ENCODE measurements at regions not wholly inside any gene's neighbourhood (a gene's known extent, or its start where the extent isn't known, plus 50 kb on each side); places are given as distances from the start of the nearest gene placed in this dataset.

DNA sequence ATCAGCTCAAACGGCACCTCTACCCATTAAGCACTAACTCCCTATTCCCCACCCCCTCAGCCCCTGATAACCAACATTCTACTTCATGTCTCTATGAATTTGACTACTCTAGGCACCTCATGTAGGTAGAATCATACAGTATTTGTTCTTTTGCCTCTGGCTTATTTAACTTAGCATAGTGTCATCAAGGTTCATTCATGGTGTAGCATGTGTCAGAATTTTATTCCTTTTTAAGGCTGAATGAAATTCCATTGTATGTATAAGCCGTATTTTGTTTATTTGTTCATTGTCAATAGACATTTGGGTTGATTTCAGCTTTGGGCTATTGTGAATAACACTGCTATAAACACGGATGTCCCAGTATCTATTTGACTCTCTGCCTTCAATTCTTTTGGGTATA lies 794.9 kb upstream of the SOX9 start:
- Mint-ChIP-seq H3K36me3 (no peaks in the 10 kb centered on the region), H3K27ac (no peak overlapping the region), H3K4me3 (no peak overlapping the region), H3K4me1 (no peaks in the 10 kb centered on the region), H3K27me3 (no peaks in the 10 kb centered on the region), H3K9me3 (peaks cover 9% of the 10 kb centered on the region)
- no peak for ATAC-seq (ENCODE audit: low read depth)
- no peak for DNase-seq (ENCODE audit: low spot score in 2 of 2)

DNA sequence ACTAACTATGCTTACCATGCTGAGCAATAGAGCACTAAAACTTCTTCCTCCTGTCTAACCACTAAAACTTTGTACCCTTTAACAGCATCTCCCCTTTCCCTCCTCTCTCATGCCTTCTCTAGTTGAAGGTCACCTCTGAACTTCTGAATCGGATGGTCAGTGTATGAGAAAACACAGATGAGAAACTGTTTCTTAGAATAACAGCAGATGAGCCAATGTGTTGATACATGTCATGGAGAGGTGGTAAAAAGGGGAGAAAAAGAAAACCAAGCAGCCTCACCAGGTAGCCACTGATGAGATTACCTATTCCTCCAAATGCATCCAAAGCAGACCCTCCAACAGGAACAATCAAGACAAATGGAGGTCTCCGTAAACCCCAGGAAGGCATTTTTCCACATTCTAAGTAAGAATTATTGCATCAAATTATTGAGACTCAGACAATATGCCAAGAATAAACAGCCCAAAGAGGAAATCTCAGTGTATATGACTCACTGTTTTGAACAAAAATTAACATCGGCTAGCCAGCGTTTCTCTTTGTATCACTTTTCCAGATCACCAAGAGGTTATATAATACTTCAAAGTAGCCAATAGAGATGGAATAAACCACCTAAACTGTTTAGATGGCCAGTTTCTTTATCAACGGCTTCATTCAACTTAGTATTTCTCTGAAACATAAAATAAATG lies 793.3 kb upstream of the SOX9 start:
- ATAC-seq (ENCODE audit: low read depth) (no peak), DNase-seq (ENCODE audit: low spot score in 2 of 2) (no peak)
- H3K4me1 Mint-ChIP-seq: no peaks in the 10 kb centered on the region
- no peak overlapping the region for H3K27ac Mint-ChIP-seq
- no peaks in the 10 kb centered on the region for H3K27me3 Mint-ChIP-seq
- H3K4me3 Mint-ChIP-seq: no peak overlapping the region
- H3K9me3 Mint-ChIP-seq: peaks cover 5% of the 10 kb centered on the region
- no peaks in the 10 kb centered on the region for H3K36me3 Mint-ChIP-seq

DNA sequence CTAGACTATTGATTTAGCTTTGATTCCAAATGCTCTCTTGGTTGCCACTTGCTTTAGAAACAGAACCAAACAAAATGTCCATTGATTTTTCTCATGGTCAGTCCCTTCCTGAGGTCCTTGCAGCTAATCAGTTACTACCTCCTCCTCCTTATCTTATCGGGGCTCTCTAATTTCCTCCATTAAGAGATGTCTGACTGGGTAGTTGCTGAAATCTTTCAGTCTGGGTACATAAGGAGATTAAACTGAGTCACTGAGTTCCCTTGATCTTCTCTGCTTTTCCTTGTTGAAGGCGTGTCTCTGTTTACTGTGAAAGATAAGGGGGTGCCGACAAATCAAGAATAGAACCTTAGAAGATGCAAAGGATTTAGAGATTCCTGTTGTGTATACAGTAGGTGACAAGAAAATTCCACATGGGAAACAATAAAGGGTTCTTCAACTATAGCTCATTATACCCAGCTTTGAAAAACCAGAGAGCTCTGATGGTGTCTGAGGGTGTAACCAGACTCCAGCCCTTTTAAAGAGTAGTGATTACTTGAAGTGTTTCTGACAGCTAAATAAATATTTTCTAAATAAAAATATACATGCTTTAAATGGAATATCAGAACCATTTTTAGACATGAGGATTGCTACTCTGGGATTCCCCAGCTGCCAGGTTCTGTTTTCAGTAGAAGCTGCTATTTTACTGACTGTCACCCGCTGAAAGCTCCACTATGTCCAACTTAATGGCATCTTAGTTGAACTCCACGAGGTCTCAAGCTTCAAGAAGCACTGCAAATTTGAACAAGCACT lies 791.3 kb upstream of the SOX9 start:
- peaks cover 5% of the 10 kb centered on the region for H3K9me3 Mint-ChIP-seq
- H3K27me3 Mint-ChIP-seq: no peaks in the 10 kb centered on the region
- no peaks in the 10 kb centered on the region for H3K36me3 Mint-ChIP-seq
- no peak overlapping the region for H3K27ac Mint-ChIP-seq
- no peak for DNase-seq (ENCODE audit: low spot score in 2 of 2)
- ATAC-seq (ENCODE audit: low read depth): no peak
- no peak overlapping the region for H3K4me3 Mint-ChIP-seq
- H3K4me1 Mint-ChIP-seq: no peaks in the 10 kb centered on the region

DNA sequence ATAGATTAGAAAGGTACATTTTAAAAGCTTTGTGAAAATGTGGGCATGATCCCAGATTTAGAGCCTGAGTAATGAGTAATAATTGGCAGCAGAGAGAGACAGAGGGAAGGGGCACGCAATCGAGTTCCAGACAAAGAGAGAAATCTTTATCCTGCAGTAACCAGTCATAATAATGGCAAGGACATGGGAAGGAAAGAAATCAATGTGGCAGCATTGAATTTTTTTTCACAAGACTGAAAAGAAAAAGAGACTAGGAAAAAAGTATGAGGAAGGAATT lies 790.8 kb upstream of the SOX9 start:
- Mint-ChIP-seq H3K4me1 (no peaks in the 10 kb centered on the region), H3K36me3 (no peaks in the 10 kb centered on the region), H3K9me3 (peaks cover 5% of the 10 kb centered on the region), H3K27ac (no peak overlapping the region), H3K4me3 (no peak overlapping the region), H3K27me3 (no peaks in the 10 kb centered on the region)
- DNase-seq (ENCODE audit: low spot score in 2 of 2) (no peak), ATAC-seq (ENCODE audit: low read depth) (no peak)

DNA sequence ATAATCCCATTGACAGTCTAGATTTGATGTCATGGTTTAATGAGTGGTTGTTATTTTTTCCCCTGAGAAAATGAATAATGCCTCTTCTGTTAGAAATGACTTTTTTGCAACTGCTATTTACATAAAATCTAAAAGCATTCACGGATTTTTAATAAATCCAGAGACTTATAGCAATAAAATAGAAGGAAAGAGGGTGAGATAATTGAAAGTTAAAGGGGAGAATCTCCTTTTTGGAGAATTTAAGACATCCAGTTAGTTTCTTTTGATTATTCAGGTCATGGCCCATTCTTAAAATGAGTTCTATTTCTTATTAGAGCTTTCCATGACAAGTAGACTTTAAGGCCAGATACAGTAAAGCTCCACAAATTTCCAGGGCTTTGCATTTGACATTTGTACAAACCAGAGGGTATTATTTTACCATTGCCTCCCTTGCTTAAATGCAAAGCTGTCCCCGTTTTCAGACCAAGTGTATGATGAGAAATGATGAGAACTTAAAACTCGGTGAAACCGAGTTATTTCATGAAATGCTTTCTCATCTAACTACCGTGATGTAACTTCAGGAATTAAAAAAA lies 789.0 kb upstream of the SOX9 start:
- Mint-ChIP-seq H3K4me3 (no peak overlapping the region), H3K4me1 (no peaks in the 10 kb centered on the region), H3K36me3 (no peaks in the 10 kb centered on the region), H3K27ac (no peak overlapping the region), H3K27me3 (no peaks in the 10 kb centered on the region), H3K9me3 (peaks cover 5% of the 10 kb centered on the region)
- ATAC-seq (ENCODE audit: low read depth): no peak
- DNase-seq (ENCODE audit: low spot score in 2 of 2): no peak

DNA sequence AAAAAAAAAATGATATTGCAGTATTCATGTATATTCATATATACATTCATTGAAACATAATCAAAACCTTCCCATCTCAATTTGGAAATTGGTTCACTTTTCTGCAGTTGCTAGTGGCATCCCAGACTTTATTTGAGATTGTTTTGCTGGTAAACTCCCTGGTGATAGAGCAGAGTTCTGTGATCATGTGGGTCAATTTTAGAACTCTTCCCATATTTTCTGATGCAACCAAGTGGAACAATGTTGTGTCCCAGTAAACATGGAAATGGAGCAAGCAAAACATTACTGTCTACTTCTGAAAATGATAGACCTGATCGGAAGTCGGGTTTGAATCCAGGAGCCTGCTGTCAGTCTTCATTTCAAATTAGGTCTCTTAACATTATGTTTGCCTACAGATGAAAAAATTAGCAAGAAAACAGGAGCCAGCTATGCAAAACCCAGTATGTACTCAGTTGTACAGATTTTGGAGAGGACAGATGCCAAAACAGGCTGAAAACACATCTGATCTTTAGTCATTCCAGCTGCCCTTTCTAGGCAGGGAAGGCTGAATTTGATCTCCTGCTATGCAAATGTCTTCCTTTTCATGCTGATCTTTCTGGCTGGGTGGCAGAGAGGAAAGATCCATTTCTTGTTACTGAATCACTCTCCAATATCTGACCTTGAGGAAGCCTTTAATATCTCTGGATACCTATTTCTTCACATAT lies 786.6 kb upstream of the SOX9 start:
- Mint-ChIP-seq H3K27me3 (no peaks in the 10 kb centered on the region), H3K9me3 (peaks cover 1% of the 10 kb centered on the region), H3K4me1 (no peaks in the 10 kb centered on the region), H3K27ac (no peak overlapping the region), H3K4me3 (no peak overlapping the region), H3K36me3 (no peaks in the 10 kb centered on the region)
- no peak for ATAC-seq (ENCODE audit: low read depth)
- no peak for DNase-seq (ENCODE audit: low spot score in 2 of 2)

DNA sequence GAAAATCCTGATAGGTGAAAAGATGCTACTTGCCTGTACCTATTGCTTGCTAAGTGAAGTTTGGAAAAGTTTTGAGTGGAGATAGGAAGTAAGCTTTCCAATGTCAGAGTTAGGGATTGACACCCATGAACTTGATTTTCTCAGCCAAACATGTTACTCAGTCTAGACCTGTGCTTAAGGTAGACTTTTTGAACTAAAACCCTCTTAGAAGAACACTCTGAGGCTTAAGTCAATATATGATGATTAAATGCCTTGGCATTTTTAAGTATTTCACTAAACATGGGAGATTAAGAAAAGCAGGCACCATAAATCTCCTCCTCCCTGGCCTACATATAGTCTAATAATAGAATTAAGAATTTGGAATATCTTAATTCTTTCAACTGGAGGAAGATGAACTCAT lies 785.6 kb upstream of the SOX9 start:
- DNase-seq (ENCODE audit: low spot score in 2 of 2) (no peak), ATAC-seq (ENCODE audit: low read depth) (no peak)
- Mint-ChIP-seq H3K4me1 (no peaks in the 10 kb centered on the region), H3K36me3 (no peaks in the 10 kb centered on the region), H3K27me3 (no peaks in the 10 kb centered on the region), H3K9me3 (peaks cover 1% of the 10 kb centered on the region), H3K27ac (no peak overlapping the region), H3K4me3 (no peak overlapping the region)

DNA sequence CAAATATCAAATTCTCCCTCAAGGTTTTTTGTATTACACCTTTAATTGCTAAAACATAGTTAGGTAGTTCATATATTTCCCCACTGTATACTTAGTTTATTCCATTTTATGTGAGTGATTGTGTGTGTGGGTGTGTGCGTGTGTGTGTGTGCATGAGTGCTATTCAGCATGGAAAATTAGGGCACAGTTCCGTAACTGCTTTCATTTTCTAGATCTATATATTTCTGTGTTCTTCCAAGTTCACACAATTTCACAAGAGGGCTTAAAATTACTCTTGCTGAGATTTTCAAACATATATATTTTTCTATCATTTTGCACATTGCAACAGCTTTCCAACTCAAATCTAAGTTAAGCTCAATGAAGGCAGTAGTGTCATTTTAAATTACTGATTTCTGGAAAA lies 782.9 kb upstream of the SOX9 start:
- DNase-seq (ENCODE audit: low spot score in 2 of 2) (no peak), ATAC-seq (ENCODE audit: low read depth) (no peak)
- Mint-ChIP-seq H3K4me1 (no peaks in the 10 kb centered on the region), H3K27ac (no peak overlapping the region), H3K4me3 (no peak overlapping the region), H3K27me3 (no peaks in the 10 kb centered on the region), H3K36me3 (no peaks in the 10 kb centered on the region), H3K9me3 (peaks cover 1% of the 10 kb centered on the region)

DNA sequence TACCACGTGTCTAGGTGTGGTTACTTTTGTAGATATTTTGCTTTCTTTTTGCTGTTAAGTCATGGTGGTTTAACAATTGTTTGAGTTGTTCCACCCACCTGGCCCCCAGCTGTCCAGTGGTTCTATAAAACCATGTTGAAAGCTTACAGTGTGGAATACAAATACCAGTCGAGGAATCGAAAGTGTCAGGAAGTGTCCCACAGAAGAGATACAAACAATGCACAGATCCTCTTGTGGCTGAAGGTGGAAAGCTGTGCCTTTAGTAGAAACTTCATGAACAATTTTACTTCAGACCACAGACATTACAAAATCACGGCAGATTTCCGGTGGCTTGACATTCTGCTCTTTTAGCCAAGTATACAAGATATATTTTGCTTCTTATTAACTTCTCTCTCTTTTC lies 782.4 kb upstream of the SOX9 start:
- no peaks in the 10 kb centered on the region for H3K27me3 Mint-ChIP-seq
- no peak overlapping the region for H3K4me3 Mint-ChIP-seq

DNA sequence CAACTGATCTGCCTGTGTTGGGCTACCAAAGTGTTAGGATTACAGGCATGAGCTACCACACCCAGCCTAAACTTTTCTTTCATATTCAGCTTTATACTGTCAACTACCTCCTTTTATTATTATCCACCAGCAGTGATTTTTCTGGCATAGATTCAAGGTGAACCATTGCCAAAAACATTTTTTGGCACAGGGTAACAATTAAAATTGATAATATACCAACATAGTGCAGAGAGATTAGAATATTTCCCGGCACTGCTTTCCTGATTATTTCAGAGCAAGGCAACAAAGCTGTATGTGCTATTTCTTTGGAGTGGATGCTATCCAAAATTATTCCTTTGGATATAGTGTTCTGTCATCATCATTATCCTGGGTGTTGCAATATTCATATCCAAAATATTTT lies 781.6 kb upstream of the SOX9 start:
- H3K27me3 Mint-ChIP-seq: no peaks in the 10 kb centered on the region
- H3K4me1 Mint-ChIP-seq: no peaks in the 10 kb centered on the region
- no peak overlapping the region for H3K4me3 Mint-ChIP-seq

More for the DNA sequence above, 782.4 kb upstream of the SOX9 start:
- ATAC-seq (ENCODE audit: low read depth) (no peak), DNase-seq (ENCODE audit: low spot score in 2 of 2) (no peak)
- no peaks in the 10 kb centered on the region for H3K36me3 Mint-ChIP-seq
- H3K27ac Mint-ChIP-seq: no peak overlapping the region
- no peaks in the 10 kb centered on the region for H3K4me1 Mint-ChIP-seq
- peaks cover 1% of the 10 kb centered on the region for H3K9me3 Mint-ChIP-seq

DNA sequence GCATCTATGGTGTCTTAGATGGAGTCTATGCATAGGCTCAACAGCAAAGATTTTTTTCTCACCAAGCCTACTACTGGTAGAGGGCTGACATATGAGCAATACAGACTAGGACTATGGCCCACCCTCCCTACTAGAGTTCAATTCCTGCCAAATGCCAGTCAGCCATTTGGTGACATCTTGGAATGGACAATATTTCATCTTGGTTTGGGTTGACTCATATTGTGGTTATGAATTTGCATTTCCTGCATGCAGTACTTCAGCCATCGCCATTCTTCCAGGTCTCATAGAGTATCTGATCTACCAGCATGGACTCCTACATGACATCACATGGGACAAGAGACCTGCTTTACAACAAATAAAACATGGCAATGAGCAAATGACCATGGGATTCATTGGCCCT lies 778.1 kb upstream of the SOX9 start:
- no peak overlapping the region for H3K4me3 Mint-ChIP-seq
- peaks cover 4% of the 10 kb centered on the region for H3K9me3 Mint-ChIP-seq
- no peaks in the 10 kb centered on the region for H3K36me3 Mint-ChIP-seq
- H3K27ac Mint-ChIP-seq: no peak overlapping the region
- H3K4me1 Mint-ChIP-seq: no peaks in the 10 kb centered on the region
- no peaks in the 10 kb centered on the region for H3K27me3 Mint-ChIP-seq
- no peak for DNase-seq (ENCODE audit: low spot score in 2 of 2)
- no peak for ATAC-seq (ENCODE audit: low read depth)

More for the DNA sequence above, 781.6 kb upstream of the SOX9 start:
- Mint-ChIP-seq H3K27ac (no peak overlapping the region), H3K9me3 (peaks cover 1% of the 10 kb centered on the region), H3K36me3 (no peaks in the 10 kb centered on the region)
- ATAC-seq (ENCODE audit: low read depth) (no peak), DNase-seq (ENCODE audit: low spot score in 2 of 2) (no peak)

DNA sequence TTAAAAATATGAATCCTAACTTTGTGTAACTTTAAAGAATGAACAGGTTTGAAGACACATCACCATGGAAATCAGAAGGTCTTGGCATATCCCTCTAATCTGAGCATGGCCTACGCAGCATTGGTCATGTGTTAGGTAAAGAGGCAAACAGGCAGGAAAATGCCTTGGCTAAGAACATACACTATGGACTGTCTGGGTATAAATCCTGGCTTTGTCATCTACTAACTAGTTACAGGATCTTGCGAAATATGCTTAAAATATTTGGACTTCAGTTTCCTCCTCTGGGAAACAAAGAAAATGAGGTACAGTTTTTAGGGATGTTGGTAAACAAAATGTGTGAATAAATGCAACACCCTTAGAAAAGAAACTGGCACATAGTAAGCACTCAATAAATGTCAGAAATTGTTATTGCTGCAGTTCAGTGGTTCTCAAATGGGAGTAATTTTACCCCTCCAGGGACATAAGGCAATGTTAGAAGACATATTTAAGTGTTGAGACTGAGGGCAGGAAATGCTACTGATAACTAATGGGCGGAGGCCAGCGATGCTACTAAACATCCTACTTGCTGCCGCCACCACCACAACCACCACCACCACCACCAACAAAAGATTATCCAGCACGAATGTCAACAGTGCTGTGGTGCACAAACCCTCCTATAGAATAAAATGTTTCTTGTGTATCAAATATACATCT lies 770.8 kb upstream of the SOX9 start:
- H3K27ac Mint-ChIP-seq: no peak overlapping the region
- peaks cover 8% of the 10 kb centered on the region for H3K9me3 Mint-ChIP-seq
- no peaks in the 10 kb centered on the region for H3K4me1 Mint-ChIP-seq
- H3K4me3 Mint-ChIP-seq: no peak overlapping the region
- DNase-seq (ENCODE audit: low spot score in 2 of 2): no peak
- H3K36me3 Mint-ChIP-seq: no peaks in the 10 kb centered on the region
- H3K27me3 Mint-ChIP-seq: no peaks in the 10 kb centered on the region
- no peak for ATAC-seq (ENCODE audit: low read depth)

DNA sequence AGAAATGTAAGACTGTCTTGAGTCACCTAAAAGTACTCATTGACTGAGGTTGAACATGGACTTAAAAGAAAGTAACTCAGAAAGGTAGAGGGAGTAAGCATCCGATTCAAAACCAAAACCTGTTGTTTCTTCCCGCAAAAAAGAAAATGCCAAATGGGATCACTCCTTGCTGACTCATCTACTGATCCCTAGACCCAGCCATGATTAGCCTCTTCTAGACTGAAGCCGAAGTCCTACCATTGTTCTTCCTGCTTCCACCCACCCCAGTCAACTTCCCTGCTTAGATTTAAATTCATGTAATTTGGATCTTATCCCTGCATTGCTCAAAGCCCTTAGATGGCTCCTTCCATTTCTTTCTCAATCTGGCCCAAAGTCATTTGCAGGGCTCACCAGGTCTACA lies 760.5 kb upstream of the SOX9 start:
- ATAC-seq (ENCODE audit: low read depth) (no peak), DNase-seq (ENCODE audit: low spot score in 2 of 2) (no peak)
- peaks cover 5% of the 10 kb centered on the region for H3K9me3 Mint-ChIP-seq
- no peak overlapping the region for H3K27ac Mint-ChIP-seq
- no peaks in the 10 kb centered on the region for H3K4me1 Mint-ChIP-seq
- H3K27me3 Mint-ChIP-seq: no peaks in the 10 kb centered on the region
- H3K36me3 Mint-ChIP-seq: no peaks in the 10 kb centered on the region
- no peak overlapping the region for H3K4me3 Mint-ChIP-seq

All from memory B cell (primary cell).